Trophoblast cell (in vitro differentiated cells and primary cell): ENCODE measurements at regions not wholly inside any gene's neighbourhood (a gene's known extent, or its start where the extent isn't known, plus 50 kb on each side); places are given as distances from the start of the nearest gene placed in this dataset.
A peak's percentile ranks its signal among the peaks of the same experiment; 100 is the strongest.

Experiments used
- DNase-seq, 2 donors: peaks; one replicate each; pipeline ENCODE4 v3.0.0-alpha.2; 2016
- H2AFZ ChIP-seq: 2 replicates; pipeline ENCODE4 v1.6.1; 2013; ENCODE audit warnings: low read length, moderate library complexity, mild to moderate bottlenecking; ENCODE audit not compliant: insufficient read depth, poor library complexity
- H2AK5ac ChIP-seq: 2 replicates; pipeline ENCODE4 v1.6.1; 2013; ENCODE audit warnings: mild to moderate bottlenecking, low read length
- H2BK120ac ChIP-seq: 2 replicates; pipeline ENCODE4 v1.6.1; 2013; ENCODE audit warnings: low read length, mild to moderate bottlenecking, moderate library complexity; ENCODE audit not compliant: insufficient read depth, poor library complexity
- H2BK12ac ChIP-seq: 2 replicates; pipeline ENCODE4 v1.6.1; 2013; ENCODE audit warnings: mild to moderate bottlenecking, low read length, moderate library complexity
- H2BK5ac ChIP-seq: 2 replicates; pipeline ENCODE4 v1.6.1; 2013; ENCODE audit warnings: low read length, low read depth, moderate library complexity, mild to moderate bottlenecking; ENCODE audit not compliant: poor library complexity
- H3K14ac ChIP-seq: 2 replicates; pipeline ENCODE4 v1.6.1; 2013; ENCODE audit warnings: mild to moderate bottlenecking, low read length
- H3K18ac ChIP-seq: 2 replicates; pipeline ENCODE4 v1.6.1; 2013; ENCODE audit warnings: mild to moderate bottlenecking, low read length
- H3K23ac ChIP-seq: 2 replicates; pipeline ENCODE4 v1.6.1; 2013; ENCODE audit warnings: low read length
- H3K27ac ChIP-seq: 2 replicates; pipeline ENCODE4 v1.5.1; 2013; ENCODE audit warnings: low read depth, mild to moderate bottlenecking, inconsistent platforms, low read length, moderate library complexity
- H3K27me3 ChIP-seq: 2 replicates; pipeline ENCODE4 v1.6.1; 2013; ENCODE audit warnings: inconsistent platforms, mild to moderate bottlenecking, low read length, moderate library complexity; ENCODE audit not compliant: insufficient read depth
- H3K36me3 ChIP-seq, 2 experiments: 1 replicate in 1 of 2; 2 replicates in 1 of 2; pipeline ENCODE4 v1.6.1; 2013; ENCODE audit warnings: low read length in 2 of 2, mild to moderate bottlenecking in 2 of 2, moderate library complexity in 1 of 2; ENCODE audit not compliant: insufficient read depth in 2 of 2, control insufficient read depth in 1 of 2
- H3K4ac ChIP-seq: 2 replicates; pipeline ENCODE4 v1.6.1; 2013; ENCODE audit warnings: low read depth, mild to moderate bottlenecking, low read length, moderate library complexity
- H3K4me1 ChIP-seq, 2 experiments: 1 replicate in 1 of 2; 2 replicates in 1 of 2; pipeline ENCODE4 v1.6.1; 2013; ENCODE audit warnings: low read length in 2 of 2, mild to moderate bottlenecking in 2 of 2, moderate library complexity in 1 of 2; ENCODE audit not compliant: insufficient read depth in 2 of 2, control insufficient read depth in 1 of 2
- H3K4me2 ChIP-seq: 2 replicates; pipeline ENCODE4 v1.6.1; 2013; ENCODE audit warnings: inconsistent platforms, mild to moderate bottlenecking, low read length, moderate library complexity
- H3K4me3 ChIP-seq: 2 replicates; pipeline ENCODE4 v1.5.1; 2013; ENCODE audit warnings: mild to moderate bottlenecking, low read depth, low read length, inconsistent platforms
- H3K79me1 ChIP-seq: one replicate; pipeline ENCODE4 v1.6.1; 2013; ENCODE audit warnings: low read length
- H3K79me2 ChIP-seq: 2 replicates; pipeline ENCODE4 v1.6.1; 2013; ENCODE audit warnings: low read length, mild to moderate bottlenecking; ENCODE audit not compliant: control insufficient read depth, insufficient read depth, poor library complexity
- H3K9ac ChIP-seq: 2 replicates; pipeline ENCODE4 v1.6.1; 2013; ENCODE audit warnings: mild to moderate bottlenecking, low read length
- H3K9me3 ChIP-seq: 2 replicates; pipeline ENCODE4 v1.6.1; 2013; ENCODE audit warnings: low read depth, mild to moderate bottlenecking, control low read depth, inconsistent platforms, low read length; ENCODE audit not compliant: insufficient read depth
- H4K12ac ChIP-seq: 2 replicates; pipeline ENCODE4 v1.6.1; 2013; ENCODE audit warnings: low read depth, mild to moderate bottlenecking, low read length, moderate library complexity
- H4K8ac ChIP-seq: 2 replicates; pipeline ENCODE4 v1.6.1; 2013; ENCODE audit warnings: low read depth, mild to moderate bottlenecking, low read length, moderate library complexity
- H4K91ac ChIP-seq: one replicate; pipeline ENCODE4 v1.6.1; 2013; ENCODE audit warnings: low read depth, mild to moderate bottlenecking, low read length, moderate library complexity
- WGBS: extraction: QIAGEN DNeasy Blood & Tissue Kit; methylation state at CpG from one replicate; pipeline ENCODE4 v1.1.7; 2013; ENCODE audit warnings: missing lambda C conversion rate; ENCODE audit not compliant: insufficient read length, insufficient coverage; ENCODE audit errors: extremely low coverage; 5-methylcytosine and 5-hydroxymethylcytosine counted together

DNA sequence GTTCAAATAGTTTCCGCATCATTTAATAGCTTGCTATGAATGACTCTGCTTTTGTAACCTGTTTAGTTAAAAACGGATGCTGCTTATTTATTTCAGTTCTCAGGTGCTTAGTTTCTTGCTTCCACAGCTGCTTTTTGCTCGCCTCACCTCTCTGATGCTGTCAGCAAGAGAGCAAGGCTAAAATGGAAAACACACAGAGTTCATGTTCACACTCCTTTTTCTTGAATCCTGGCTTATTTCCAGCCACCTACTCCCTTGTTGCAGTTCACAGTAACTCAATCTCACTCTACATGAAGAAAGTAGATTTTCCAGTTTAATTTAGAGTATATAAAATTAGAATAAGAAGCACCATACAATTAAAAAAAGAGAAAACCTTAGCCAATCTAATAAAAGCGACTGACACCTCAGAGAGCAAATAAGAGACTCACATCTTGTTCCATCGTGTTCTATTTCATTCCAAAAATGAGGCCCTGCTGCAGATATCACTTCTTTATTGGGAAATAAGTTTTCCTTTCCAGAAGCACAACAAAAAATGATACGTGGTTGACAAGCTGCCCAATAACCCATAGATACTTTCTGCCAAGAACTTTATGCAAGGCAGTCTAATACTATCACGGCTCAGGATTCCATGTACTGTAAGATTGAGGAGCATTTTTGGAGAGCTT lies 326.1 kb upstream of the SLITRK1 start:
- no peak for DNase-seq

DNA sequence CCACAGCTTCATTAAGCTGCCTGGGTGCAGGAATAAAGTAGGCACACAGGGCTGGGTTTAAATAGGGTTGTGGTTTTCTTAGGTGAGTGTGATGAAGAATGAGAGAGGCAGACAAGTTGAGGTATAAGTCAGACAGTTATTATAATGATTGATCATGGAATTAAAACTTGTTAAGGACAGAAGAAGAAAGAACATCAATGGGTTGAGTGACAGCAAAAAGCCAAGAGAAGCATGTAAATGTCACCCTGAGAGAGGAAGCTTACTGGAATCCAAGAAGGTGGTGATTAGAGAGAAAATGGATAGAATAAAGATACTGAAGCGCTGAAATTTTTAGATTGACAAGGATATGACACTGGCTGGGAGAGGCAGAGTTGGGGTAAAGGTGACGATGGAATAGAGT lies 325.2 kb upstream of the SLITRK1 start:
- Histone ChIP-seq H3K27ac (no peak overlapping the region), H3K27me3 (no peaks in the 10 kb centered on the region), H2BK12ac (no peak overlapping the region), H3K4me1 (no peaks in the 10 kb centered on the region), H3K79me2 (no peaks in the 10 kb centered on the region), H2AFZ (no peak overlapping the region), H2BK5ac (no peak overlapping the region), H2AK5ac (no peak overlapping the region), H3K23ac (no peak overlapping the region), H3K79me1 (no peaks in the 10 kb centered on the region), H3K36me3 (no peaks in the 10 kb centered on the region), H4K91ac (no peak overlapping the region), H2BK120ac (no peak overlapping the region), H3K9ac (no peak overlapping the region), H3K14ac (no peak overlapping the region), H3K4ac (no peak overlapping the region), H3K18ac (no peak overlapping the region), H3K4me2 (no peak overlapping the region), H3K9me3 (no peaks in the 10 kb centered on the region), H4K8ac (no peak overlapping the region), H3K4me3 (no peak overlapping the region), H4K12ac (no peak overlapping the region)
- DNase-seq: no peak
- no CpG with 5 or more reads among the region's 2 CpGs for WGBS

More for the DNA sequence above, 326.1 kb upstream of the SLITRK1 start:
- H3K23ac ChIP-seq: no peak overlapping the region
- no peak overlapping the region for H4K91ac ChIP-seq
- H4K12ac ChIP-seq: no peak overlapping the region
- no peak overlapping the region for H4K8ac ChIP-seq
- no peak overlapping the region for H3K4me3 ChIP-seq
- no peak overlapping the region for H3K14ac ChIP-seq
- H3K4me1 ChIP-seq: no peaks in the 10 kb centered on the region
- no peak overlapping the region for H3K4ac ChIP-seq
- no peak overlapping the region for H2BK120ac ChIP-seq
- no peak overlapping the region for H3K27ac ChIP-seq
- WGBS: no CpG with 5 or more reads among the region's 7 CpGs
- H3K9ac ChIP-seq: no peak overlapping the region
- H2BK12ac ChIP-seq: no peak overlapping the region
- H3K9me3 ChIP-seq: no peaks in the 10 kb centered on the region
- H2AFZ ChIP-seq: no peak overlapping the region
- H3K36me3 ChIP-seq: no peaks in the 10 kb centered on the region
- no peak overlapping the region for H3K18ac ChIP-seq
- no peaks in the 10 kb centered on the region for H3K27me3 ChIP-seq
- H2AK5ac ChIP-seq: no peak overlapping the region
- H3K79me1 ChIP-seq: no peaks in the 10 kb centered on the region
- H3K4me2 ChIP-seq: no peak overlapping the region
- H2BK5ac ChIP-seq: no peak overlapping the region
- H3K79me2 ChIP-seq: no peaks in the 10 kb centered on the region

- Histone ChIP-seq H2AK5ac (no peak overlapping the region), H3K4ac (no peak overlapping the region), H4K91ac (no peak overlapping the region), H4K8ac (no peak overlapping the region), H2BK120ac (no peak overlapping the region), H3K4me1 (no peaks in the 10 kb centered on the region), H3K4me3 (no peak overlapping the region), H3K4me2 (no peak overlapping the region), H3K27me3 (no peaks in the 10 kb centered on the region), H3K27ac (no peak overlapping the region), H3K79me1 (no peaks in the 10 kb centered on the region), H3K23ac (no peak overlapping the region), H2BK5ac (no peak overlapping the region), H2BK12ac (no peak overlapping the region), H3K9ac (no peak overlapping the region), H4K12ac (no peak overlapping the region), H3K36me3 (no peaks in the 10 kb centered on the region), H3K9me3 (no peaks in the 10 kb centered on the region), H3K18ac (no peak overlapping the region), H3K14ac (no peak overlapping the region), H3K79me2 (no peaks in the 10 kb centered on the region), H2AFZ (no peak overlapping the region)
- no peak for DNase-seq
- WGBS: no CpG with 5 or more reads among the region's 4 CpGs
Measured at GRCh38 chr13:84200971-84201370, 318.7 kb upstream of the SLITRK1 start.

GRCh38 chr13:84192125-84192524 lies 309.9 kb upstream of the SLITRK1 start:
- Histone ChIP-seq H4K12ac (no peak overlapping the region), H3K23ac (no peak overlapping the region), H2BK5ac (no peak overlapping the region), H3K18ac (no peak overlapping the region), H2AFZ (no peak overlapping the region), H2AK5ac (no peak overlapping the region), H3K27me3 (no peaks in the 10 kb centered on the region), H3K79me1 (no peaks in the 10 kb centered on the region), H3K4me3 (no peak overlapping the region), H2BK120ac (no peak overlapping the region), H3K4me1 (no peaks in the 10 kb centered on the region), H4K8ac (no peak overlapping the region), H3K9me3 (no peaks in the 10 kb centered on the region), H3K9ac (no peak overlapping the region), H2BK12ac (no peak overlapping the region), H3K4me2 (no peak overlapping the region), H3K4ac (no peak overlapping the region), H3K27ac (no peak overlapping the region), H3K36me3 (no peaks in the 10 kb centered on the region), H3K14ac (no peak overlapping the region), H4K91ac (no peak overlapping the region), H3K79me2 (no peaks in the 10 kb centered on the region)
- peak; percentile 4 to 47 for DNase-seq
- WGBS: no CpG with 5 or more reads among the region's 3 CpGs
